Stimulated activated CD8-positive, alpha-beta memory T cell treated with anti-CD3 and anti-CD28 coated beads, Interleukin-15, amount 100 ng/mL, for 24 hours (primary cell): ENCODE measurements at regions not wholly inside any gene's neighbourhood (a gene's known extent, or its start where the extent isn't known, plus 50 kb on each side); places are given as distances from the start of the nearest gene placed in this dataset.
"Not testable (repeated sequence)": the region's sequence is repeated elsewhere in the genome, so short reads cannot be mapped to it uniquely, and the experiment has no call there.

Source experiments
- DNase-seq: peaks from one replicate; pipeline ENCODE4 v3.0.0-alpha.2; 2020; ENCODE audit warnings: low read depth

GRCh38 chr7:67913604-67914003 lies 917.0 kb downstream of the TYW1 start:
- DNase-seq: no peak

- not testable (repeated sequence) for DNase-seq
Observed at GRCh38 chr7:67916111-67916510, 919.5 kb downstream of the TYW1 start.

DNA sequence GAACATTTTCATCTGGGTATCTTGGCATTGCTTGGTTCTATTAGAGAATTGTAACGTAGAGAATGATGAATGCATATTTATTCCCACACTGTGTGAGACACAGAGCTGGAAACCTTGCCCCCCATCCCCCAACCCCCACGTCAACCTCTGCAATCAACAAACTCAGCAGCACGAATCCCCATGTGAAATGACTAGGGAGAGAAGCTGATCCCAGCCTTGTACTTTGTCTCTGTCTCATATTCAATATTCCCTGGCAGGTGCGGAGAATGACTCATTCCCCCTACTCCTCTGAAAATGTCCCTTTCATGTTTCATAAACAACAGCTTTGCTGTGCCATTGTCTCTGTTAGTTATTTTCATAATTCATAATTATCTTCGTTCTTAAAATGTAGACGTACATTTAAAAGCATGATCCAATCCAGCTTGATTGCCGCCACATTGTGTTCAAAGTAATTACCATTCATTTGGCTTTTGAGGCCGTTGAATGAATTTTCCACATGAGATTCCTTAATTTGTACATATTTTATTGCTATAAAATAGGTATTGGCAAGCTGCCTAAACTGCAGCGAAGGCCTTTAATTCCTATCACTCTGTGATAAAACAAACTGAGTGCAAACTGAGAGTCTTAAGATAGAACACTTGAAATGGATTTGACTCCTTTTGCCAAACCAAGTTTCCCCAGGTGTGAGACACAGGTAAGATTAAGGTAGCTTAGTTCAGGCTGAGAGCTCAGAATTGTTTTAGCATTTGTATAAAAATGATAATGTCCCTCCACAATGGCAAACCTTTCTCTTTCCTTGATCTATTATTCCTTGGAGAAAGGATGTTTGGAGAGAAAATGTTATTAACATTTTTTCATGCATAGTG lies 920.2 kb downstream of the TYW1 start:
- no peak for DNase-seq

- DNase-seq: no peak
Observed at GRCh38 chr7:67917437-67917755, 920.8 kb downstream of the TYW1 start.

DNA sequence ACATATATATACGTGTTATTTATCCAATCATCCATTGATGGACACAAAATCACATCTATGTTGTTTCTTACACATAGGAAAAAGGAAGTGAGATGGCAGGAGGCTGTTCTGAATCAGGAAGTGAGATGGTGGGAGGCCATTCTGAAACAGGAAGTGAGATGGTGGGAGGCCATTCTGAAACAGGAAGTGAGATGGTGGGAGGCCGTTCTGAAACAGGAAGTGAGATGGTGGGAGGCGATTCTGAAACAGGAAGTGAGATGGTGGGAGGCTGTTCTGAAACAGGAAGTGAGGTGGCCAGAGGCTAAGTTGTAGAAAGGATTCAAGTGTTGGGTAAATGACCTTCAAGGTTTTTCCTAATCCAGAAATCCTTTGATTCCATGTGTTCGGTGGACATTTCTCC lies 921.5 kb downstream of the TYW1 start:
- DNase-seq: no peak

GRCh38 chr7:67923286-67923685 lies 926.7 kb downstream of the TYW1 start:
- DNase-seq: no peak

DNA sequence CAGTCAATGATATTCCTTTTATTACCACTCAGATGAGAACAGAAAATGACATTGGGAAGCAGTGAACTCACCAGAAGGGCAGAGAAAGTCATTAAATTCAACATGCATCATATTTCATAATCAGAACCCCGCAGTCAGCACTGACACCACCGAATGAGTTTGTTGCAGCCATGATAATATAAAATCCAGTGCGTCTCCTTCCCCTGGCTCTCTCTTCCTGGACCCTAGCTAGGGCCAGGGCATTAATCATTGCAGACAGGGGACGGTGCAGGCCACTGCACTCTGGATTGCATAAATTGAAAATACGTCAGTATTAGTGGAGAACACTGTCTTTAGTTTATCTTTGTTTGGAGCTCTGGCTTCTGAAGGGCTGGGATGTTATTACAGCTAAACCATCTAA lies 931.5 kb downstream of the TYW1 start:
- DNase-seq: no peak

- not testable (repeated sequence) for DNase-seq
Observed at GRCh38 chr7:67936447-67936846, 939.8 kb downstream of the TYW1 start.

DNA sequence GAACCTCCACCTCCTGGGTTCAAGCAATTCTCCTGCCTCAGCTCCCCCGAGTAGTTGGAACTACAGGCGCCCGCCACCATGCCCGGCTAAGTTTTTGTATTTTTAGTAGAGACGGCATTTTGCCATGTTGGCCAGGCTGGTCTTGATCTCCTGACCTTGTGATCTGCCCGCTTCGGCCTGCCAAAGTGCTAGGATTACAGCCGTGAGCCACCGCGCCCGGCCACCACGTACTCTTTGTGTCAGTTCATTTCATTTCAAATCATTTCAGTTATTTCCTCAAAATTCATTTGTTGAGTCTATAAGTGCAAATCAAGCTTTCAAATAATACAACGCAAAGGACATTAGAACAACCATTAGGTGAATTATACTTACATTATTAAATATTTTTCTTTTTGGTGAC lies 943.8 kb downstream of the TYW1 start:
- no peak for DNase-seq

DNA sequence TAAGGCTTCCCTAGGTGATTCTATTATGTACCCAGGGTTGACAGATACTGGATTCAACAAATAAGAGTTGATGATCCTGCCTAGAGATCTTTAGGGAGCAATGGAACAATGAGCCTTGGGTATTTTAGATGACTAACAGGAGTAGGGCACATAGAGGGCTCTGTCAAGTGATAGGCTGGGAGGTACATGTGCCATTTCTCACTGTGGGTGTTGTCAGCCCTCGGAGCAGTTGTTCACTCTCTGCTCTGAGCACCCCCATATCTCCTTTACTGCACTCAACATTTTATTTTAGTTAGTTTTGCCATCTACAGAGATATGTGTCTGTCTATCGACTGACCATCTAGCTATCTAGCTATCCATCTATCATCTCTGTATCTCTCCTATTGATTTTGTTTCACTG lies 950.6 kb downstream of the TYW1 start:
- DNase-seq: no peak

DNA sequence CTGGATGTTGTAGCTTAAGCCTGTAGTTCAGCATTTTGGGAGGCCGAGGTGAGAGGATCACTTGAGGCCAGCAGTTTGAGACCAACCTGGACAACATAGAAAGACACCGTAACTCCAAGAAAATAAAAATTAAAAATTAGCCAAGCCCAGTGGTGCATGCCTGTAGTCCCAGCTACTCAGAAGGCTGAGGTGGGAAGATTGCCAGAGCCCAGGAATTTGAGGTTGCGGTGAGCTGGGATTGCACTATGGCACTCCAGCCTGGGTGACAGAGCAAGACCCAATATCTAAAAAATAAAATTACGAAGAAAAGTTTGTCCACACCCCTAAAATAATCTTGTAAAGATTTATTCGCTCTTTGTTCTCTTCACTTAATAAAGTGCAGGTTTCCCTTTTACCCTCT lies 951.0 kb downstream of the TYW1 start:
- DNase-seq: no peak

DNA sequence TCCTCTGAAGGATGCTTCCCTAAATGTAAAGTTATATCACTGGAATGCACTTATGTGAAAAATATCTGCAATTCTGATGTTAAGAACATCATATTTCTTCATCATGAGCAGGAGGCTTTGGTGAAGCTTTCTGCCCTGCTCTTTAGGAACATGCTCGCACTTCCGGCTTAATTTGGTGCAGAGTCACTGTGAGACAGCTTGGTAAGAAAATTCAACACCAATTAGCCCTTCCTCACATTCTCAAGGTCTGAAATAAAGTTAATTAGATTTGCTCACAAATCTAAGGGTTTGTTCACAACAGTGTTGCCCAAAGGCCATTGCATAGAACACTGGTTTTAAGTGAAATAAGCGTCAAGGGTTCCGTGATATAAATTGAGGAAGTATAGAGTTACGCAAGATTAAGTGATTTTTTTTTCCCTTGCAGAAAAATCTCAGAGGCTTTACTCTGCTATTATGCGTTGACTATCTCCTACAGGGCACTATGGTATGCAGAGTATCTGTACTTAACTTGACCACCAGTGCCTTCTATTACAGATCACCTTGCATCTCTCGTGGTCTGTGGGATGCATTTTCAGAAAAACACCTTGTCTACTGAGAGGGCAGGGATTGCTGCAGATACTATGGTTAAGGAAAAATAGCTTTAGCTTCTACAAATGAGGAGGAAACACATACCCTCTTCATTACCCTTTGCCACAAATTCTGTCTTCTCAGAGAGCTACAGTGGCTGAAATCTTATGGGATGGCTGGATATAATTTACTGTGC lies 953.9 kb downstream of the TYW1 start:
- DNase-seq: no peak

- no peak for DNase-seq
Observed at GRCh38 chr7:67955061-67955460, 958.4 kb downstream of the TYW1 start.

- DNase-seq: no peak
Observed at GRCh38 chr7:67962863-67963262, 966.2 kb downstream of the TYW1 start.

- DNase-seq: no peak
Observed at GRCh38 chr7:67976490-67976889, 979.9 kb downstream of the TYW1 start.

- DNase-seq: no peak
Observed at GRCh38 chr7:67983486-67983885, 986.9 kb downstream of the TYW1 start.

DNA sequence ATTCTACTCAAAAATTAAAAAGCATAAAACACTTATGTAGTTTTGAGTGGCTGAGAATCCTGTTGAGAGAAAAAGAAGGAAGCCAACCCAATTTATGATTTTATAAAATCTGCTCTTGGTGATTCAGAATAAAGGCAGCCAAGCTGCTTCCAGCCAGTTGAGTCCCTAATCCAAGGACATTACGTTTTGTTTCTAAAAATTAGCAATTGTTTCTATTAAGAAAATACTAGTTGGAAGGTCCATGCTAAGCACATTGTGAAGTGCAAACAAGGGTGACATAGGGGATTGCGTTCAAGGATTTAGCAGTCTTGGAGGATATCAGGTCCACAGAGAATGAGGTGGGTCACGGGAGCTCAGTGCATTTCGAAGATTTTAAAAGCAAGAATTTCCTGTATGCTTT lies 987.7 kb downstream of the TYW1 start:
- DNase-seq: no peak

DNA sequence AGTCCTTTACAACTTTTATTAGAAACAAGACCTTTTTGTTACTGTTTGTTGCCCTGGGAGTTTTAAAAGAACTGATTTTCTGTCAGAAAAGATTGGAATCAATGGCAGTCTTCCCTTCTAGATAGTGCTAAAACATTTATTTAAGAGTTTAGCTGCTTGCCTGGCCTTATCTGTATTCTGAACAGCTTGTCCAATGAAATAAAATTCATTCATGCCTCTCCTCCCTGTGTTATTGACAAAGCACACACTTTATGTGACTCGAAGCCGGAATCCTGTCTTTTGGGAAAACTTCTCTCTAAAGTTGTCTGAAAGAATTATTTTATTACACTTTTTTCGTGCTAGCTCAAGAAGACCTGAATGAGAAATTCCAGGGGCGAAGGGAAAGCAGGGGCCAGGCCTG lies 992.5 kb downstream of the TYW1 start:
- DNase-seq: no peak

DNA sequence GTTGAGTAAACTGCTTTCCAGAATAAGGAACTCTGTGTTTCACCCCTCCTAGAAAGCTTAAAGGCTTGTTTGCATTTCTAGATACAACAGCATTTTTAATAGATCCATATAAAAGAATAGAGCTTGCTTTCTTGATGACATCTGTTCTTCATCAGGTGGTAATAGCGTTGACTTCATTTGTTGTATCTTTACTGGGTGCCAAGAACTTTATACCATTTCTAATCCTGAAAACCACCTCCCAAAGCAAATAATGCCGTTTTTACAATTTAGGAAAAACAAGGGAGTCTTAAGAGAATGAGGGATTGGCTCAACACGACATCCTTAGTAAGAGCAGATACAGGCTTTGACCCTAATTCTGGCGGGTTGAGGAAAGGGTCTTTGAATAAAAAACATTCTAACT lies 993.4 kb downstream of the TYW1 start:
- no peak for DNase-seq

GRCh38 chr7:67990716-67991115 lies 994.1 kb downstream of the TYW1 start:
- no peak for DNase-seq

DNA sequence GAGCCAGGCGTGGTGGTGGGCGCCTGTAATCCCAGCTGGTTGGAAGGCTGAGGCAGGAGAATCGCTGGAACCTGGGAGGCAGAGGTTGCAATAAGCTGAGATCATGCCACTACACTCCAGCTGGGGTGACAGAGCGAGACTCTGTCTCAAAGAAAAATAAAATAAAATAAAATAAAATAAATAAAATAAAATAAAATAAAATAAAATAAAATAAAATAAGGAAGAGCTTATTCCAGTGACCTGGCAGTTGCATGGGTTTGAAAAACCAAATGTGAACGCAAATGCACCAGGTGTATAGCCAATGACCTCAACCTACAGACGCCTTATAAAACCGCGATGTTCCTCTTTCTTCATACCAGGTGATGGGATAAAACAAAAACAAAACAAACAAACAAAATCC lies 995.7 kb downstream of the TYW1 start:
- no peak for DNase-seq

DNA sequence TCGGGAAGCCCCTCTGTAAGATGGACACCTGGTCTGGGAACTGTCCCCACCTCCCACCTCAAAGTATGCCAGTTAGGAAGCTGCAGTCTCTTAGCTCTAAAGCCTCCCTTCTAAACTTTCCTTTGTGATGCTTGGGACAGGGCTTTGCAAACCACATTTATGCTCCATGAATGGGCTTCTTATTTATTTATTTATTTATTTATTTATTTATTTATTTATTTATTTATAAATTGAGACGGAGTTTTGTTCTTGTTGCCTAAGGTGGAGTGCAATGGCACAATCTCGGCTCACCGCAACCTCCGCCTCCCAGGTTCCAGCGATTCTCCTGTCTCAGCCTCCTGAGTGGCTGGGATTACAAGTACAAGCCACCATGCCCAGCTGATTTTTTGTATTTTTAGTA lies 1009.4 kb downstream of the TYW1 start:
- DNase-seq: no peak

DNA sequence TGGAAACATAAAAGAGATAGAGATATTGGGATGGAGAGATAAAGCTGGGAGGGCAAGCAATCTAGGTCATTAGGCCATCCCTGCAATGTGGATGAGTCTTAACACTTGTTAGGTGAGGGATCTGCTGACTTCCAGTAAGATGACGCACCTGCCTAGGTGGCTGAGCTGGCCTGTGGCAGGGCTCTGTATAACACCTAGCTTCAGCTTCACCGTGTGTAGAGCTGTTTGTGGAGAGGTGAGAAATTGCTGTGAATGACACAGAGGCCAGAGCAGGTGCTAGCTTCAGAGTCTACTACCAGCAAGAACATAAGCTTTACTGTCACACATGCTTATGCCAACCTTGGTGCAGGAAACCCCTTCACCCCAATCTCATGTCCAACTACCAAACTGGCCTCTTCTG lies 1010.0 kb downstream of the TYW1 start:
- DNase-seq: no peak

DNA sequence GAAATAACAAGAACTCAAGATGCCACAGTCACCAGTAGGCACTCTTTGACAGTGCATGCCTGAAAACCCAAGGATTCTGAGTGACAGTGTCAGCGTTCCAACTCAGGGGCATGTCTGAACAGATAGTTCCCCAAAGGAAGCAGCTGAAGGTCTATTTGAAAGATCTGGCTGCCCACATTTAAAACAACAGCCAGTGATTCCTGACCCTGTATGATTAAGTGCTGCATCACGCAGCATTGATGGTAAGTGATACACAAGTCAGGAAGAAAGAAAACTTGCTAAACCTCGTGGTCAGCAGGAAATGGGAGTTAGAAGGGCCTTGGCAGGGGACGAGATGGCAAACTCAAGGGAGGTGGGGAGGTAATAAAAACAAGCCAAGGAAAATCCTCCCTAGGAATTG lies 1013.1 kb downstream of the TYW1 start:
- DNase-seq: no peak
